ENCODE measurements at regions not wholly inside any gene's neighbourhood (a gene's known extent, or its start where the extent isn't known, plus 50 kb on each side); places are given as distances from the start of the nearest gene placed in this dataset.

DNA sequence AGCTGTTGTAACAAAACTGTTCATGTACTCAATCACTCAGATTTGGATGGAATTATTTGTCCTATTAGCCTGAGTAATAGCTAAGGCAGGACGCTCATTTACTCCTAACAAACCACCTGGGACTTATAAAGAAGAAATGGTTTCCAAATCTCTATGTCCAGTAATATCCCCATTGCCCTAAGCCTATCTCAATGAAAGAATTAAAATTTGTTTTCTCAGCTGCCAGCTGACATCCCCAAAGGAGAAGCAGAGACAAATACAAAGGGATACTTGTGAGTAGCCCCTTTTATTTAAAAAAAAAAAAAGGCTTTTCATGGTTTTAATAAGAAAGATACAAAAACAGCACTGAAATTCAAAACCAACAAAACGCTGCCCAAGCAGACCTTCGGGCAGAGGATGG lies 211.4 kb upstream of the PARD3B start:
- DNase-seq, result no peak

DNA sequence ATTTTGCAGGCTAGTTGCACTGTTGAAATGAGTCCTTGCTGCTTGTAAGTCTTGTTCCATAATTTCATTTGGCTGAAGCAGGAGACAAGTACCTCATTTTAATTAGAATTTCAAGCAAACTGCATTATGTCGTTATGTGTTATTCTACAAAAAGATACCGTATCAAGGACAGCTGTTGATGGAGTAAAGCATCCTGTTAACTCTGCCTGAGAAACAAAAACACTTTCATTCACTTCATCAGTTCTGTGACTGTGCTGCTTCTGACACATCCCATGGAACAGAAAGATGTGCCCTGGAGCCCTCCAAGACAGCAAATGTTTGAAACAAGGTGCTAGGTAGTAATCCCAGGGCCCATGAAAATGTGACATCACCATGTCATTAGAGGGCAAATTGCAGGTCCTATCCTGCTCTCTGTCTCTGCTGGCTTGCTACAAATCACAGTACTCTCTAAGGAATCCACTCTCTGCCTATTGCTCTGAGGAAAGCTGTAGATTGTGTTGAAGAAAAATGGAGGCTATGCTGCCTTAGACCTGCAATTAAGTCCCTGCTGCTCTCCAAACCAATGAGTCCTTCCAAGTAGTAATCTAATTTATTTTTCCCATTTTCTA lies 209.7 kb upstream of the PARD3B start:
- DNase-seq, result no peak

DNA sequence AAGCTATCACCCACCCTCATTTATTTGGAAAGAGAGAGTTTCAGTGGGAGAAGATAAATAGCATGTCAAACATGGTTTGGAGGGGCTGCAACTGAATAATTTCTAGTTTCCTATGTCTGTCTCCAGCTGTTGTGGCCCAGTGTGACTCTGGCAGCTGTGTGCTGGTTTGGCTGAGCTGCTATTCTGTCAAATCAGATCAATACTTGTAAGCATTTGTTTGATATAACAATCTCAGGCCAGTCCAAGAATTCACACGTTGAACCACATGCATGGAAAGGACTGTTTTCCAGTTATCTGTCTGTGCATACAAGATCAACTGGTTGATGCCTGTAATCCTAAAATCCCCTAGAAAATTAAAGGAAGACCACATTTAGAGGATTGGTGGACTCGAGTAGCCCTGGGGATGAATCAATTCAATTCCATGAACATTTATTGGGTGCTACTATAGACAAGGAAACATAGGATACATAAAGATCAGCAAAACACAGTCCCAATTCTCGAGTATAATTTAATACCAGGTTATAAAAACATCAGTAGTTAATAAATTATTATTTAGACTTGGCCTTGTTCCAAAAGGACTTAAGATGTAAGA lies 209.0 kb upstream of the PARD3B start:
- DNase-seq, result no peak

DNA sequence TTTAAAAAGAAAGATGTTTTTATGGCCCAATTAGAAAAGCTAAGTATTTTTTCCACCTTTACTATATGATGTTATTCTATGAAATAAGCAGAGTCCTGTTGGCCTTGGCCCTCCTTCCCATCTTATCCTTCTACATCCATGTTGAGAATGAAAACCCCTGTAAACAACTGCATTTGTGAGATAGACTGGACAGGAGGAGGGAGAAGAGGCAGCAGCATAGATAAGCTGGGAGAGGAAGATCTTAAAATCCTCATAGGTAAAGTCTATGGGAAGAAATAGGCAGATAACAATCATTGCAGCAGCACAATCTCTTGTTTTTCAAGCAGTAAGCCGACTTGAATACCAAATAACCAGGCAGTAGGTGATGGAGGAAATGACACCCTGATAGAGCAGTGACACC lies 207.6 kb upstream of the PARD3B start:
- DNase-seq, result no peak

DNA sequence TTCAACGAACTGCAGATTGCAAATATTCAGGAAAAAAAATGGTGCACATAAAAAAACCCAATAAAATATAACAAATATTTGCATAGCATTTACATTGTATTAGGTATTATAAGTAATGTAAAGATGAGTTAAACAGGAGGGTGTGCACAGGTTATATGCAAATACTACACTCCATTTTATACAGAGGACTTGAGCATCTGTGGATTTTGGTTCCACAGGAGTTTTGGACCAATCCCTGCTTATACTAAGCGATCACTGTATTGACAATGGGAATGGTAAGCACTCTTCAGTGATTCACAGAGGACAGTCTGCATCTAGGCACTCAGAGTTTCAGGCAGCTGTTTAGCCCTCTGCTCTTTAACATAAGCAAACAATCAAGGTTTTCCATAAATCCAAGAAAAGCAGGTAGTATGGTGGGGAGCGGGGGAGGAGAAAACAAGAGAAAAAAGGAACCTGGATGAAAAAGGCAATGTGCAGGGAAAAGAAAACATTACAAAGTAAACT lies 206.0 kb upstream of the PARD3B start:
- no peak for DNase-seq

DNA sequence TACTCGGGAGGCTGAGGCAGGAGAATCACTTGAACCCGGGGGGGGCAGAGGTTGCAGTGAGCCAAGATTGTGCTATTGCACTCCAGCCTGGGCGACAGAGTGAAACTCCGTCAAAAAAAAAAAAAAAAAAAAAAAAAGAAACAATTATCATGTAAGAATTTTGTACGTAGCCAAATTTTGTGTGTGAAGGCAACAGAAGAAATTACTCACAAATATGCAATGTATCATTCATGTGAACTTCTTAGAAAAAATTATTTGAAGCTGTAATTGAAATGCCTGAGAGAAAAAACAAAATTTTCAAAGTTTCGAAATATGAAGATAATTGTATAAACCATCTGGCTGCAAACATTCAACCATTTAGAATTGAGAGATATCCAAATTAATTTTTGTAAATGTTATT lies 204.8 kb upstream of the PARD3B start:
- DNase-seq, result no peak

DNA sequence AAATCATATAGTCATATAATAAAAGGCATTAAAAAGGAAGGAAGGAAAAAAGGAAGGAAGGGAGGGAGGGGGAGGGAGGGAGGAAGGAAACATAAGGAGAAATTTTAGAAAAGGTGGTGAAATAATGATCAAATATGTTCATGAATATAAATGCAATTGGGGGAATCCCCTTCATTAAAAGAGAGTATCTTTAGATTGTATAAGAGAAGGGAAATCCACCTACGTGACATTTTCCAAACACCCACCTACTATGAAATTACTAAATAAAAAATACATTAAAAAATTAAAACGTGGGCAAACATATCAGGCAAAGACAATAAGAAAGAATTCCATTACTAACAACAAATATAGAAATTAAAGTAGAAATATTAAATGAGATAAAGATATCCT lies 203.4 kb upstream of the PARD3B start:
- DNase-seq, result no peak

DNA sequence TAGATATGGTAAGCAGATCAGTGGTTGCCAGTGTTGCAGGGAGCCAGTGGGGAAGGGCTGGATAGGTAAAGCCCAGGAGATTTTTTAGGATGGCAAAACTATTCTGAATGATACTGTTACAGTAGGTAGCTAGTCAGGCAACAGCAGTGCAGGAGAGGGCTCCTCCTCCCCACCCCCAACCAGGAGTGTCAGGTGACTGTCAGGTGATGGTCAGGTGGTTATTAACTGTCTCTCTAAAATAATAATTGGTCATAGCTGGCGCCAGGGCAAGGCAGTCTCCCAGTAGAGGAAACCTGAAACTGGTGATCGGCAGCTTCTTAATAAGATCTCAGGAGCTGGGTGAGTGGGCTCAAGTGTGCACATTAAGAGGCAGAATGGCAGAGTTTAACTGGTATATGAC lies 201.6 kb upstream of the PARD3B start:
- DNase-seq, result no peak

DNA sequence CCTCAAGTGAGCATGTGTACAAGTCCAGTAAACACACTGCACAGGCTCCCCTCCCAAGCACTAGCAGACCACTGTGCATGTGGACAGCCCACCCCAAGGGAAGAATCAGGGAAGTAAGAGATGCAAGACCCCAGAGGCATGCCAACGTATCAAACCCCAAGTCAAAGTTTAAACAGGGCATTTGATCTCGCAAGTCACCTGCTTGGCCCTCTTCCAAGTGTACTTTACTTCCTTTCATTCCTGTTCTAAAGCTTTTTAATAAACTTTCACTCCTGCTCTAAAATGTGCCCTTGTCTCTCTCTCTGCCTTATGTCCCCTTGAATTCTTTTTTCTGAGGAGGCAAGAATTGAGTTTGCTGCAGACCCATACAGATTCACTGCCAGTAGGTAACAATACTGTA lies 201.2 kb upstream of the PARD3B start:
- DNase-seq, result no peak

DNA sequence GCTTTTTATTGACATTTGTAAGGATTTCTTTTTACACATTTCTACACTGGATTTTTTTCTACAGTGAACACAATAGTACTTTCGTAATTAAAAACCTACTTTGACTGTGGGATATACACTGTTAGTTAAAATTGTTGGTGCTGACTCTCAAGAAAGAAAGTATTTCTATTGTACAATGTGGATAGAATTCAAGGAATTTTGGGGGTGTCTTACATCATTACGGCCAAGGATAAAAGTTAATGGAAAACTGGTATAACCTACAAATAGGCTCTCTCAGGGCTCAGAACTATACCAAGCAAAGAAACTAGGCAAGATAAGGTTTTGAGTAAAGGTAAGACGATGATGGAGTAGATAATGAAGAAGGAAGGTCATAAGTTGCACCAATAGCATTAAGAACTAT lies 198.4 kb upstream of the PARD3B start:
- no peak for DNase-seq

DNA sequence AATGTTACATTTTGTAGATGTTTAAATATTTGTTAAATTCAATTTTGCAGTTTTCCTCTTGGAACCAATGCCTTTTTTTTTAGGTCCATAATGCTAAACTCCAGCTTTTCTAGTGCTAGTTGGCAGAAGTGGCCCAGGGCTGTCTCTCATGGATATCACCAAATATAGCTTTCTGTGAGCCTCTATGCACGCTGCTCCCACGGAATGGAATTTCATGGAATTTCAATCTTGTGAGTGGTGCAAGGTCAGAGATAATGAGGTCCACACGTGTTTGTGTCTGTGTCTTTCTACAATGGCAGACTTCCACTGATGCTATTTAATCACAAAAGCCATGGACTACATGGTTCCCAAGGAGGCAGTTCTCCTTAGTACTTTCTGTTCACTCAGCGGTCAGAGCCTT lies 191.5 kb upstream of the PARD3B start:
- DNase-seq, result no peak

DNA sequence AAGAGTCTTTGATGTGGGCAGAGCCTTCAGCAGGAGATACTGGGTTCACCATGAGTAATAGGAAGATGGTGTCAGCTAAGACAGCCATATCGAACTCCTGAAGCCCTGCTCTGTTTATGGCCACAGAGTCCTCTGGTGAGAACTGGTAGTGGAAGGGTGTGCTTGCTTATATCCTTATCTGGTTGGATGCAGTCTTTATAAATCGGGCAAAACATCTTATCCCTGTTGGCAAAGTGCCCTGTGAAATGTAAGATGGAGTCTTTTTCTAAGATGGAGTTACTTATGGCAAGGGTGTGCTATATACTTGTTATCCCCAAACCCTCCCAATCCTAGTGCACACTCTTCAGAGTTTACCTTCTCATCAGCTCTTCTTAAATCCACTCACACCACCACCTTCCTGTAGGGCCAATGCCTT lies 190.8 kb upstream of the PARD3B start:
- no peak for DNase-seq

DNA sequence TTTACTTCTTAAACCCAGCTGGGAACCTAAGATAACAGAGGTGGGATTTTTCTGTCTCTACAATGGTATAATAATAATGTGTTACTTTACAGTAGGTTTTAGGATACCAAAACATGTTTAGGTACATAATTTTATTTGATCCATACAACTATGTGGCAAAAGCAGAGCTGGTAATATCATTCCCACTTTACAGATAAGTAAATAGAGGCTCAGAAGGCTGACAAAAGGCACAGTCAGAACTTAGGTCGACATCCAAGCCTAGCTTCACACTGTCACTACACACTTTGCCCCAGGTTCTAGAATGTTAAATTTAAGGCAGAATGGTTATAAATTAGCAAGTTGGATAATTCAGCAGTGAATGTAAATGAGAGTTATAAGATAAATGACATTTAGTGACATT lies 189.6 kb upstream of the PARD3B start:
- DNase-seq, result no peak

DNA sequence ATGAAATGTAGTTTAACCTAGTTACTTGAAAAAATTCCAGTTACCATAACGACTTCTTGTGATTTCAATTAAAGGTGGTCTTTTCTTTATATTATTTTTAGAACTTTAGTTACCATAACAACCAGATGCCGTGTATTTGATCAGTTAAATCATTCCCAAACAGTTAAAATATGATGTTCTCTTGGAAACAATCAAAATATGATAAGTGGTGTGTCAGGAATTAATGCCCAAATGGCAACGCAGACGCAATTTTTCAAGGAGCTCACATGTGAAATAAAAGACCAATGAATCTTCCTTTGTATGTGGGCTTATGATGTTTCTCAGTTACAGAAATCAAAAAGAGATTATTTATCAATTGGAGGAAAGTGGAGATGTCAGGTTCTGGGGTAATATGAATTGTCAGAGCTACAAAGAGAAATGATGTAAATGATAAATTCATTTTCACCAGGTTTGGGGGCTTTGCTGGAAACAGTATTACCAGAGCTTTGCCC lies 189.1 kb upstream of the PARD3B start:
- DNase-seq, result no peak

DNA sequence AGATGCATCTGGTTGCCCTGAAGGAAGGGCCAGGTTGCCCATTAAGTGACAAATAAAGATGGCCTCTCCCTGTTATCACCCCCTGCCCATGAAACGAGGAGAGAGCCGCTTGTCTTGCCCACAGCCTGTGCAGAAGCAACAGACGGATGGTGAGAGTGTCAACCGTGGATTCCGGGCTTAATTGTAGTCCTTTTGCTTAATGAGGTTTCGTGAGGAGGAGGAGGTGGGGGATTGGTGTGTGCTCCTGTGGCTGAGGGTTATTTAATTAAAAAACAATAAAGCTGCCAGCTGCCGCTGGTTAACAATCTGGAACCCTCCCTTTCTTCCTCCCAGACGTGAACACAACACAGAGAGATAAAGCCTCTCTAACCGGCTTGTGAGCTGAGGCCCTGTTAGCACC lies 188.0 kb upstream of the PARD3B start:
- no peak for DNase-seq

DNA sequence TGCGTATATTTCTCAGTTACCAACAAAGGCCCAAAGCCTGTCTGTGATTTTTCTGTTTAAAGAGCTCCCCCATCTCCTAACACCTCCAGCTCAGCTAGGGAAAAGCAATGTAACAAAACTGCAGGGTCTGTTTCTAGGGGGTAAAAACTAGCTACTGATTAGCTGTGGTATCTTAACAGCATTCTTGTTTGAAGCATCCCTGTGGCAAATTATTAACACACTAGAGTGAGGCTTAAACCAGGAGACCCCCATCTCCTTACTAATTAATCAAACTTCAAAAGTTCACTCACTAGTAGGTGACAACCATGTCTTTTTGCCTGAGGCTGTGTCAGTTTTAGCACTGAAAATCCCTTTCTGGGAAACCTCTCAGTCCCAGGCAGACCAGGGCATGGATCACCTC lies 186.2 kb upstream of the PARD3B start:
- no peak for DNase-seq

DNA sequence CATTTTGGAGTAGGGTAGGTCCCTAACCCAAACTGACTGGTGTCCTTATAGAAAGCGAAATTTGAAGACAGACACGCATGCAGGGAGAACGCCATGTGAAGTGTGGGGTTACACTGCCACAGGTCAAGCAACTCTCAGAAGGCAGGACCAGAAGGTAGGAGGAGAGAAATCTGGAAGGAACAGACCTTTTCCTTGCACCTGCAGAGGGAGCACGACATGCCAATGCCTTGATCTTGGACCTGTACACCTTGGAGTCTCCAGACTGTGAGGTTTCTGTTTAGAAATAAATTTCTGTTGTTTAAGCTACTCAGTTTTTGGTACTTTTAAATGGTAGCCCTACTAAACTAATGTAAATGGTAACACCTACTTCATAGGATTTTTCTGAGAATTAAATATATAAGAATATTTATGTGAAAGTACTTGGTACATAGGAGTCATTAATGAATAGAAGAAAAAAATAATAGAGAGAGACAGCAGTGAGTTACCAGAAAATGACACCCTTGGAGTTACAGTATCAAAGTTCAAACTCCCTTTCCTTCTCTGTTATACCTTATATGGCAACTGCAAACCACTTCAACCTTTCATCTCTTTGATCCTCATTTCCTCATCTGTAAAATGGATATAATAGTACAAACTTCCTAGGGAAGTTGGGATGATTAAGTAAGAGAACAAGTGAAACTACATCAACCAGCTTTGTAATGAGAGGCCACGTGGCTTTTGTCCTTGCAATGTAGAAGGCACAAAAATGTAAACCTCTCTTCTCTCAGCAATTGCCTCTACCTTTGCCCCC lies 184.9 kb upstream of the PARD3B start:
- DNase-seq, result no peak

DNA sequence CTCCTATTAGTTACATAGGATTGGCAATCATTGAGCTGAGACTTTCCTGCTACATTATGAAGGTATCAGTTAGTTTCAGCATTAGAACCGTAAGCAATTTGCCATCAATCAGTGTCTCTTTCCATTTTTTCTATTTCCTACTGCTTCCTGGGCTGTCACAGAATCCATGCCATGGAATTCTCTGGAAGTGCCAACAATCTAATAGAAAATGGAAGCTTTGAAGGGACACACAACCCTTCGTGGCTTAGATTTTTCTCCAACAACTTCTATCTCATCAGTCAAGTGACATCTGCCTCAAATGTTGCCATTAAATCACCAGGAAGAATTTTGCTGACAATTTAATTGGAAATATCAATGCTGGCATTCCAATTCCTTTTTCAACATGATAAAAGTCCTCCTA lies 183.5 kb upstream of the PARD3B start:
- no peak for DNase-seq

DNA sequence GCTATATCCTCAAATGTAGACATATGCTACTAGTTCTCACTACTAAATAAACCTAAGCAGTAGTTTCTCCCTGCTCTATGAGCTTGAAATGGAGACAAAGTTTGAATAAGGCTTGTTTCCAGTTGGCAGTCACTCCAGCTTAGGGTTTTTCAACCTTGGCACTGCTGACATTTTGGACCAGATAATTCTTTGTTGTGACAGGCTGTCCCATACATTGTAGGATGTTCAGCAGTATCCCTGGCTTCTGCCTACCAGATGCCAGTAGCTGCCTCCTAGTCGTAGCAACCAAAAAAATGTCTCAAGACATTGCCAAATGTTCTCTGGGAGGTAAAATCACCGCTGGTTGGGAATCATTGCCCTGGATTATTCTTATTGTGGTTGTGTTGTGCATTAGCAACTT lies 182.7 kb upstream of the PARD3B start:
- DNase-seq, result no peak

DNA sequence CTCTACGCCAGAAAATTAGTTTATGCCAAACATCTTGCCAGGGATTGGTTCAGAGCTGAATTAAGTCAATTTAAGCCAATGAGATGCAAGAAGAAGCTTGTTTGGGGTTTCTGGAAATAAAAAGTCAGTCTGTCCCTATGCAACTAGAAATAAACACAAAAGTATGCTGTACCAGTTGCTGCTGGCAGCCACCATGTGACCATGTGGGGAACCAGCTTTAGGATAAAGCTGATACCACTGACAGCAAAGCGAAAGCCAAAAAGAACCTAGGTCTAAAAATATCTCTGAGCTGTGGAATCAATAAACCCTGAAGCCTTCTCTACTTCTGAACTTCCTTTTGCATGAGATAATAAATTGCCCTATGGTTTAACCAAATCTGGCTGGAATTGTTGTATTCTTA lies 181.8 kb upstream of the PARD3B start:
- no peak for DNase-seq

DNA sequence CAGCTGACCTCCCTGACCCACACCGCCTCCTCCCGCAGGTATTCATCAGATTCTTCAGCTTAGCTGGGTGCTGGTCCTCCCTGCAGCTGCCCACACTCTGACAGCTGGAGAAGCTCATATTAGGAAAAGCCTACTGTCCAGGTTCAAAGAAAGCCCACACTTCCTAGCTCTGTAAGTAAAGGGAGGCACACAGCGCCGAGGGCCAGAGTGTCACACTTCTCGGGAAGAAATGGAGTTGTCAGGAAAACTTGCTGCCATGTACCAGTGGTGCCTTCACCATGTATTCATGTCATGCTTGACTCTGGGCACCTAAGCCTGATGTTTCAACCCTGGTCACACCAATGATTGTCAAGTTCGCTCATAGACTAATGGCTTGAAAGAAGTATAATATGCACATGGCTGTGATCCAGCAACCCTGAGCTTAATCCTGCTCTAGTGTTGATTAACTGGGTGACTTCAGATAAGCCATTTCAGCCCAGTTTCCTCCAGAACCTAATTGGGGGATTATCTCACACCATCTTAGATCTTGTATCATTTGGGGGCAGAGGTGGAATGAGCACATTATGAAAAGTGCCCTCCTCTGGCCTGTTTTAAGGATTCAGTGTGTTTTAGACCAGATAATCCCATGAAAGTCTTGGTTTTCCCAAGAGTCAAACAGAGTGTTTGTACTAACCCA lies 180.3 kb upstream of the PARD3B start:
- DNase-seq, result no peak

DNA sequence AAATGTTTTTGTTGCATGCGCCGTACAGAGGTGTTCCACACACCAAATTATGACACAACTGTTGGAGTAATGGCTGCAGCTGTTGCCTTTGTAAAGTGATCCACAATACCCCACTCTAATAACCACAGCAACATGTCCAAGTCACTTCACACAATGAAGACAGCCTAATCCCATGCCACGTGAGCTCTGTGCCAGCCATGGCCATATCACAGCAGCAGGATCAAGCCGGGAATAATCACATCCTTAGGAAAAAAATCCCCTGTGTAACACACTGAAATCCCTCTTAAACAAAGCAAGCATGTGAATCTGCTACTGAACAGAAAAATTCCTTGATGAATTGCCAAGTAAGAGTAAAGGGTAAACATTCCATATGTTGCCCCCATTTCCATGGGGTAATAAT lies 179.5 kb upstream of the PARD3B start:
- no peak for DNase-seq

DNA sequence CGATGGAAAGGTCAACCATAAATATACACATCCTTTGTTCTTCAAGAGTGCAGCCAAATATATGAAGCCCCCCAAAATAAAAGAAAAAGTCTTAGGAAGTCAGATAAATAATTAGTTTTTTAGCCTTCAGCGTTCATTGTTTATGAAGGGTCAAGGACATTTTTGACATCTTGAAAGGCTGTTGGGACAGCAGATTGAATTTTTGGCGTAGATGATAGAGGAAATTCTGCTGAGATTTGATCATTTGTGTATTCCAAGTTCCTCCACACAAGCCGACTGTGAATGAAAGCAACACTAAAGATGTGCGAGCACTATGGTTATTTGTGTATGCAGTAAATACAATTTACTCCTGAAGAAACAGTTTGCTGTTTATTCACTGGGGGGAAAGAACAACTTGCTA lies 177.8 kb upstream of the PARD3B start:
- DNase-seq, result no peak

Measured in activated gamma-delta T cell treated with Interleukin-2 at 50 U/mL for 16 hours (primary cell).